K562 (cell line): ENCODE measurements at regions not wholly inside any gene's neighbourhood (a gene's known extent, or its start where the extent isn't known, plus 50 kb on each side); places are given as distances from the start of the nearest gene placed in this dataset.

Source experiments
- BCOR ChIP-seq: fragments of 450-650 bp; IDR thresholded peaks from 2 replicates; pipeline ENCODE4 v1.6.1; 2016
- BHLHE40 ChIP-seq: IDR thresholded peaks from 2 replicates; pipeline ENCODE4 v1.6.1; 2011; ENCODE audit warnings: low read length, improper control_type of control experiment
- DPF2 ChIP-seq: fragments of 450-650 bp; IDR thresholded peaks from 2 replicates; pipeline ENCODE4 v1.6.1; 2016
- KLF13 ChIP-seq: fragments of 450-650 bp; IDR thresholded peaks from 2 replicates; pipeline ENCODE4 v1.6.1; 2016; ENCODE audit warnings: missing genetic modification characterization, low read depth, mild to moderate bottlenecking, missing compliant biosample characterization, moderate library complexity, borderline replicate concordance
- MCM5 ChIP-seq: fragments of 450-650 bp; IDR thresholded peaks from 2 replicates; pipeline ENCODE4 v1.6.1; 2016; ENCODE audit warnings: low read depth
- MECOM ChIP-seq: fragments of 250-450 bp; sonication (Bioruptor Pico); IDR thresholded peaks from 2 replicates; pipeline ENCODE4 v1.8.0; 2022; ENCODE audit warnings: inconsistent platforms
- NFE2L1 ChIP-seq: fragments of 450-650 bp; IDR thresholded peaks from 2 replicates; pipeline ENCODE4 v1.6.1; 2016; ENCODE audit warnings: missing genetic modification characterization, low read depth, mild to moderate bottlenecking, missing compliant biosample characterization, moderate library complexity, borderline replicate concordance
- NFRKB ChIP-seq: fragments of 450-650 bp; IDR thresholded peaks from 2 replicates; pipeline ENCODE4 v1.6.1; 2016; ENCODE audit warnings: low read depth
- PCBP1 ChIP-seq: fragments of 200-400 bp; formaldehyde crosslinking; IDR thresholded peaks from 2 replicates; pipeline ENCODE4 v1.6.1; 2018; ENCODE audit warnings: mild to moderate bottlenecking, low read depth, low read length; ENCODE audit not compliant: poor library complexity, severe bottlenecking
- RAD21 ChIP-seq, 2 experiments: fragments of 250-450 bp in 1 of 2; fragments of 450-650 bp in 1 of 2; sonication (Bioruptor Pico) in 1 of 2; formaldehyde crosslinking in 1 of 2; IDR thresholded peaks in 1 of 2; conservative IDR thresholded peaks in 1 of 2; 2 replicates each; pipeline versions ENCODE4 v1.4.0 to v1.8.0; 2020 to 2022; ENCODE audit warnings: mild to moderate bottlenecking in 2 of 2, moderate library complexity in 1 of 2
- SMARCA5 ChIP-seq: fragments of 450-650 bp; IDR thresholded peaks from 2 replicates; pipeline ENCODE4 v1.6.1; 2016
- SRF ChIP-seq, 2 experiments: fragments of 250-450, 450-650 bp in 1 of 2; sonication (Bioruptor Pico) in 1 of 2; sonication (generic) in 1 of 2; formaldehyde crosslinking; IDR thresholded peaks; 2 replicates each; pipeline versions ENCODE4 v1.5.0 to v1.5.1; 2020 to 2022; ENCODE audit warnings: mild to moderate bottlenecking in 1 of 2, missing genetic modification reagents in 1 of 2
- TOE1 ChIP-seq, 2 experiments: fragments of 450-650 bp in 1 of 2; sonication (generic) in 1 of 2; formaldehyde crosslinking in 1 of 2; IDR thresholded peaks; 2 replicates each; pipeline versions ENCODE4 v1.7.1 to v1.8.0; 2016 to 2022; ENCODE audit warnings: borderline replicate concordance in 2 of 2, mild to moderate bottlenecking in 2 of 2, antibody characterized with exemption in 1 of 2, inconsistent platforms in 1 of 2, low read depth in 1 of 2, missing genetic modification reagents in 1 of 2, moderate library complexity in 1 of 2
- ZFP1 ChIP-seq: fragments of 450-650 bp; formaldehyde crosslinking; IDR thresholded peaks from 2 replicates; pipeline ENCODE4 v1.4.0; 2020; ENCODE audit warnings: mild to moderate bottlenecking, mixed read lengths
- ZNF24 ChIP-seq: fragments of 450-650 bp; IDR thresholded peaks from 2 replicates; pipeline ENCODE4 v1.6.1; 2016
- TF ChIP-seq, protein P1 (sequence below): fragments of 150-350 bp; conservative IDR thresholded peaks from 2 replicates; pipeline ENCODE4 v1.6.1; 2014; ENCODE audit warnings: low read length
- TF ChIP-seq, protein P2 (sequence below), 2 experiments: fragments of 450-650 bp; IDR thresholded peaks; 2 replicates each; pipeline ENCODE4 v1.6.1; 2016; ENCODE audit warnings: mild to moderate bottlenecking in 2 of 2, borderline replicate concordance in 1 of 2, low read depth in 1 of 2, moderate library complexity in 1 of 2
- TF ChIP-seq, protein P3 (sequence below): fragments of 250-450 bp; sonication (Bioruptor Pico); IDR thresholded peaks from 2 replicates; pipeline ENCODE4 v1.8.0; 2021; ENCODE audit warnings: moderate library complexity, mild to moderate bottlenecking, inconsistent platforms

DNA sequence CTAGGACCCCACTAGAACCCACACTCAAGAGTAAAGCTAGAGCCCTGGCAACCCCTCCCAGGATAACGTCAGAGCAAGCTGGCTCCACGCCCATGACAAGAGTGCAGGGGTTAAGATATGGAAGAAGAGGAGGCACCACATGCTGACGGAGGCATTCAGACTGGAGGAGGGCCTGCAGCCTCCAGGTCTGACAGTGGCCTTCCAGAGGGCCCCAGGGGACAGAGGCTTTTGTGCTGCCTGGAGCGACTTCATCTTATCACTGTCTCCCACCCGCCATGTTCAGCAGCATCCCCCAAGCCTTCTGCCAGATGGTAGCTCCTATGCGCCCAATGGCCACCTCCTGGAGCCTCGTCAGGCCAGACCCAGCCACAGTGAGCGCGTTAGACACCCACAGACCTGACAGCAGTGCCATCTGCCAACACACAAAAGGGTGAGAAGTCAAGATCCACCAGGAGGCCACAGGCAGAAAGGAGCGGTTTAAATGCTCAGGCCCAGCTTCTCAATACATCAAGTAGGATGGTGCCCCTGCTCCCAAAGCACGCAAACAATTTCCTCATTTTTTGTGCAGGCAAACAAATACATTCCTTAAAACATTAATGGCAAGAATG, 65.8 kb downstream of the C5orf15 start (continued):
- TF ChIP-seq, protein P1, sequence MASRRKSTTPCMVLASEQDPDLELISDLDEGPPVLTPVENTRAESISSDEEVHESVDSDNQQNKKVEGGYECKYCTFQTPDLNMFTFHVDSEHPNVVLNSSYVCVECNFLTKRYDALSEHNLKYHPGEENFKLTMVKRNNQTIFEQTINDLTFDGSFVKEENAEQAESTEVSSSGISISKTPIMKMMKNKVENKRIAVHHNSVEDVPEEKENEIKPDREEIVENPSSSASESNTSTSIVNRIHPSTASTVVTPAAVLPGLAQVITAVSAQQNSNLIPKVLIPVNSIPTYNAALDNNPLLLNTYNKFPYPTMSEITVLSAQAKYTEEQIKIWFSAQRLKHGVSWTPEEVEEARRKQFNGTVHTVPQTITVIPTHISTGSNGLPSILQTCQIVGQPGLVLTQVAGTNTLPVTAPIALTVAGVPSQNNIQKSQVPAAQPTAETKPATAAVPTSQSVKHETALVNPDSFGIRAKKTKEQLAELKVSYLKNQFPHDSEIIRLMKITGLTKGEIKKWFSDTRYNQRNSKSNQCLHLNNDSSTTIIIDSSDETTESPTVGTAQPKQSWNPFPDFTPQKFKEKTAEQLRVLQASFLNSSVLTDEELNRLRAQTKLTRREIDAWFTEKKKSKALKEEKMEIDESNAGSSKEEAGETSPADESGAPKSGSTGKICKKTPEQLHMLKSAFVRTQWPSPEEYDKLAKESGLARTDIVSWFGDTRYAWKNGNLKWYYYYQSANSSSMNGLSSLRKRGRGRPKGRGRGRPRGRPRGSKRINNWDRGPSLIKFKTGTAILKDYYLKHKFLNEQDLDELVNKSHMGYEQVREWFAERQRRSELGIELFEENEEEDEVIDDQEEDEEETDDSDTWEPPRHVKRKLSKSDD, result no peak
- TF ChIP-seq MECOM (CRISPR knock-in tag) (no peak), PCBP1 (no peak), NFRKB (no peak), RAD21 (CRISPR knock-in tag; conservative IDR thresholded peaks at IDR 0.05 in 1 of 2, IDR thresholded peaks at IDR 0.05 in 1 of 2) (no peak), SMARCA5 (no peak), TOE1 (IDR thresholded peaks at IDR 0.05; ENCODE audit: borderline replicate concordance) (no peak), TOE1 (CRISPR knock-in tag; IDR thresholded peaks at IDR 0.05; ENCODE audit: borderline replicate concordance, low read depth) (no peak), NFE2L1 (tag) (no peak), BHLHE40 (peak; percentile 41; the same call in 1 of the 2 replicates), KLF13 (no peak), MCM5 (no peak), BCOR (no peak), DPF2 (peak; percentile 42; the same call in 1 of the 2 replicates), SRF (CRISPR knock-in tag; IDR thresholded peaks at IDR 0.05) (no peak), ZNF24 (no peak), ZFP1 (no peak)
- TF ChIP-seq, protein P2, sequence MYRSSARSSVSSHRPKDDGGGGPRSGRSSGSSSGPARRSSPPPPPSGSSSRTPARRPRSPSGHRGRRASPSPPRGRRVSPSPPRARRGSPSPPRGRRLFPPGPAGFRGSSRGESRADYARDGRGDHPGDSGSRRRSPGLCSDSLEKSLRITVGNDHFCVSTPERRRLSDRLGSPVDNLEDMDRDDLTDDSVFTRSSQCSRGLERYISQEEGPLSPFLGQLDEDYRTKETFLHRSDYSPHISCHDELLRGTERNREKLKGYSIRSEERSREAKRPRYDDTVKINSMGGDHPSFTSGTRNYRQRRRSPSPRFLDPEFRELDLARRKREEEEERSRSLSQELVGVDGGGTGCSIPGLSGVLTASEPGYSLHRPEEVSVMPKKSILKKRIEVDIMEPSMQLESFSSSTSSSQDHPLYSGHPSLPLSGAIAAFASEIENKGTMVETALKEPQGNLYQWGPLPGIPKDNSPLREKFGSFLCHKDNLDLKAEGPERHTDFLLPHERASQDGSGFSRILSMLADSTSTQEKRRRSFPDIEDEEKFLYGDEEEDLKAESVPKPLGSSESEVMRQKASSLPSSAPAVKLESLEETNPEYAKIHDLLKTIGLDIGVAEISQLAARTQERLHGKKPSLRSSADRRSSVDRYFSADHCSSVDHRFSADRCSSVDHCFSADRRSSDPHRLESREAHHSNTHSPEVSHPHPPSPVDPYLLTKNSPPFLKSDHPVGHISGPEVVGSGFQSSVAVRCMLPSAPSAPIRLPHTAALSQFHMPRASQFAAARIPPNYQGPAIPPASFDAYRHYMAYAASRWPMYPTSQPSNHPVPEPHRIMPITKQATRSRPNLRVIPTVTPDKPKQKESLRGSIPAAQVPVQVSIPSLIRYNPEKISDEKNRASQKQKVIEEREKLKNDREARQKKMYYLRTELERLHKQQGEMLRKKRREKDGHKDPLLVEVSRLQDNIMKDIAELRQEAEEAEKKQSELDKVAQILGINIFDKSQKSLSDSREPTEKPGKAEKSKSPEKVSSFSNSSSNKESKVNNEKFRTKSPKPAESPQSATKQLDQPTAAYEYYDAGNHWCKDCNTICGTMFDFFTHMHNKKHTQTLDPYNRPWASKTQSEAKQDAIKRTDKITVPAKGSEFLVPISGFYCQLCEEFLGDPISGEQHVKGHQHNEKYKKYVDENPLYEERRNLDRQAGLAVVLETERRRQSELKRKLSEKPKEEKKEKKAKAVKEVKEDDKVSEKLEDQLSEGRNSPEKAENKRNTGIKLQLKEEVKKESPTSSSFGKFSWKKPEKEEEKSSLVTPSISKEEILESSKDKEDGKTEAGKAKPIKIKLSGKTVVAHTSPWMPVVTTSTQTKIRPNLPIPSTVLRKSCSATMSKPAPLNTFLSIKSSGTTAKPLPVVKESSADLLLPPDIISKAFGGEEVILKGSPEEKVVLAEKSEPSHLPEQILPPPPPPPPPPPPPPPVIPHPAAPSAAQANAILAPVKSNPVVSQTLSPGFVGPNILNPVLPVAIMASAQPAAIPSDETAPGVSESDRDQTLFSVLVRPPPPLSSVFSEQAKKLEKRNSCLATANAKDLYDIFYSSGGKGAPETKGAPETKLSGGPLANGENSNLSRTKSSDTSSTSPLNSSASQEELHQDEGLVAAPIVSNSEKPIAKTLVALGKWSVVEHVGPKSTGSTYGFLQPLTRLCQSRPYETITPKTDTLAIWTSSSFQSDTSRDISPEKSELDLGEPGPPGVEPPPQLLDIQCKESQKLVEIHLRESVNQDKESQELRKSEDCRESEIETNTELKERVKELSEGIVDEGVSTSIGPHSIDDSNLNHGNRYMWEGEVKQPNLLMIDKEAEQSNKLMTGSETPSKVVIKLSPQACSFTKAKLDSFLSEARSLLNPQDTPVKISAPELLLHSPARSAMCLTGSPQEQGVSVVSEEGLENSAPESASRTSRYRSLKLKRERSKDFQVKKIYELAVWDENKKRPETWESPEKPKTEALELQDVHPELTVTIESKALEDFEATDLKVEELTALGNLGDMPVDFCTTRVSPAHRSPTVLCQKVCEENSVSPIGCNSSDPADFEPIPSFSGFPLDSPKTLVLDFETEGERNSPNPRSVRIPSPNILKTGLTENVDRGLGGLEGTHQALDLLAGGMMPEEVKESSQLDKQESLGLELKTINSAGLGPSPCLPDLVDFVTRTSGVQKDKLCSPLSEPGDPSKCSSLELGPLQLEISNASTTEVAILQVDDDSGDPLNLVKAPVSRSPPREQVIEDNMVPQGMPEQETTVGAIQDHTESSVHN (IDR thresholded peaks at IDR 0.05; ENCODE audit: borderline replicate concordance in 1 of 2, low read depth in 1 of 2), result no peak
- TF ChIP-seq, protein P3, sequence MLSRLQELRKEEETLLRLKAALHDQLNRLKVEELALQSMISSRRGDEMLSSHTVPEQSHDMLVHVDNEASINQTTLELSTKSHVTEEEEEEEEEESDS (CRISPR knock-in tag), result no peak
